NAMALWA (cell line): ENCODE measurements at regions not wholly inside any gene's neighbourhood (a gene's known extent, or its start where the extent isn't known, plus 50 kb on each side); places are given as distances from the start of the nearest gene placed in this dataset.

ENCODE experiments used
- DNase-seq: peaks from one replicate; pipeline ENCODE4 v3.0.0-alpha.2; 2015; ENCODE audit warnings: low spot score

DNA sequence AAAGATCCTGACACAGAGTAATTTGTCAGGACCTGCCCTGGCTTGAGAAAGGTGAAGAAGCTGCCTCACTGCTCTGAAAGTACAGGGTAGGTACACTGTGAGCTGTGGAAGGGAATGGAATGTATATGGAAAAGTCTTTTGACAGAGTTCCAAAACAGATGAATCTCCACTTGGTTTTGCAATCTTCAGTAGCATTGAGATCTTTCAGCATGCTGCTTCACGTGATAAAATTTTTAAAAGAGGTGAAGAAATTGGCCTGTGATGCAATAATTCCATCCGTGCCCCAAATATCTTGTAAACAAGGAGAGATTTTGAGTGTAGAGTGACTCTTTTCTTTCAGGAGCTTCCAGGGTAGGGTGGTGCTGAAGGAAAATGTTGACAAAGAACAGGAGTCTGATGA is 123.1 kb downstream of the OSR1 start:
- no peak for DNase-seq

DNA sequence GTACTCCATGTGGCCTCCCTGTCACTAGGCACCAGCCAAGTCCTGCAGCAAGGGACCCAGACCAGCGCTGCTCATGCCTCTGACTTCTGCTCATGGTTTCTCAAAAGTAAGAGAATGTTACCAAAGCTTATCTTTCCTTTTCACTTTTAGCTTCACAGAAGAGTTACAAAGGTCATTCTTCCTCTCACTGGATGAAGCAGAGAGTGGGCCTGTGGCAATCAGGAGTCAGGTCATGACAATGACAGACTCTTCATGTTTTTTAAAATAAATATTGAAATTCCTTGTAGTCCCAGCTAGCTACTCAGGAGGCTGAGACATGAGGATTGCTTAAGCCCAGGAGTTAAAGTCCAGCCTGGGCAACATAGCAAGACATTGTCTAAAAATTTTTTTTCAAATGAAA is 126.1 kb downstream of the OSR1 start:
- no peak for DNase-seq

GRCh38 chr2:19231625-19232024 is 126.8 kb downstream of the OSR1 start:
- DNase-seq: no peak

DNA sequence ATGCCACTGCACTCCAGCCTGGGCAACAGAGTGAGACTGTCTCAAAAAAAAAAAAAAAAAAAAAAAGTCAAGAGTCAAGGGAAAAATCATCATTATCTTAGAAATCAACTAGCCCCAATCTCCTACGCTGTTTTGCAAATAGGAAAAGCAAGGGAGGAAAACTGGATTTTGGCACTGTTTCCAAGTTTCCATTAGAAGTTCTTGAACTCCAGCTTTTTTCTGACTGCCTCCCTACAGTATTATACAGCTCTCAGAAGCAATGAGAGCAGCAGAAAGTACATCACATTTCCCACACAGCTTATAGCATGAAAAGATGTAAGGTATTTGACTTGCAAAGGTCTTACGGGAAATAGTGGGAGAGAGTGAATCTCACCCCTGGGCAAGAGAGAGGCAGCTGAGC is 127.8 kb downstream of the OSR1 start:
- no peak for DNase-seq

DNA sequence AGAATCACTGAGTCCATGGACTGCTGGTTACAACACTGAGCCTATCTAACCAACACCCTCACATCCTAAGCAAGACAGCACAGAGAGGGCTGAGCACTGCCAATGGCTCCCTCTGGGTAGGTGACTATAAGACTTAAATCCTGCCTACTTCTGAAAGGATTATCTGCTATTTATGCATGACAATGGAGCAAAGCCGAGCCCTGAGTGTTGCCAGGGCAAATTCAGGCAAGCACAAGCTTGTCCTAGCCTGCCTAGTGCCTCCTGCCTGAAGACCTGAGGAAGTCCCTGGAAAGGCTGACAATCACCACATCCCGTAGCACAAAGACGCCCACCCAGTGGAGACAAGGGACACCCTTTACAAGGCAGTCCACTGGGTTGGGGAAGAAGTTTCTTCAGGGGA is 129.7 kb downstream of the OSR1 start:
- DNase-seq: no peak

DNA sequence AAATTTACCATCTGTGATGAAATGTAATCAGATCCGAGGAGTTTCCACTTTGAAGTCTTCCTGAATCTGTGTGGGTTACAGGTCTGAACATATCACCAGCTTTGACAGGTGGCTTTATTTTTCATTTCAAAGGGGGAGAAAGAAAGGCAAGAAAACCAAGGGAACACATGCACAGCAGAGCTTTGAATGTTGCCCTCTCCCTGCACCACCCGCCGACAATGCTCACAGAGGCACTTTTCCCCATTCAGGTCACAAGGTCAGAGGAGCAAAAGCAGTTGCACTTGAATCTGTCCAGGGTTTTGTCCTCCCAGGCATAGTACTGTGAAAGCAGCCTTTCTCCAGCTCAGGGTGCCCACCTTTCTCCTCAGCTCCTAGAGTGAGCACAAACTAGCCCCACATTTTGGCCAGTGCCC is 130.2 kb downstream of the OSR1 start:
- DNase-seq: no peak

GRCh38 chr2:19226871-19227270 is 131.6 kb downstream of the OSR1 start:
- DNase-seq: no peak

DNA sequence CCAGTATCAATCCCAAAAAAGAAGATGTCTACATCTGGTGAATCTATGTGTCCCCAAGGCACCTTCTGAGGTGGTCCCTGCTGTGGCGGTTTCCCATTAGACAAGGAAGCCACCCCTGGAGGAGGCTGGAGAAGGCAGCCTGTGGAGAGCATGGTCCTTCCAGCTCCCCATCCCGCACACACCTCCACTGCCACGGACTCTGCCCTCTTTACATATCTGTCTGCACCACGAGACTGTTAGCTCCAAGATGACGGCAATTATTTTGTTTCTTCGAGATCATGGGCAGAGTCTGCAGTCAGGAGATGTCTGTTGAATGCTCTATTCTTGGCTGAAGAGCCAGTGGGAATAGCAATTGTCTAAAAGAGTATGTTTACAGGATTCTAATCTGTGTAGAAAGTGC is 132.0 kb downstream of the OSR1 start:
- no peak for DNase-seq

DNA sequence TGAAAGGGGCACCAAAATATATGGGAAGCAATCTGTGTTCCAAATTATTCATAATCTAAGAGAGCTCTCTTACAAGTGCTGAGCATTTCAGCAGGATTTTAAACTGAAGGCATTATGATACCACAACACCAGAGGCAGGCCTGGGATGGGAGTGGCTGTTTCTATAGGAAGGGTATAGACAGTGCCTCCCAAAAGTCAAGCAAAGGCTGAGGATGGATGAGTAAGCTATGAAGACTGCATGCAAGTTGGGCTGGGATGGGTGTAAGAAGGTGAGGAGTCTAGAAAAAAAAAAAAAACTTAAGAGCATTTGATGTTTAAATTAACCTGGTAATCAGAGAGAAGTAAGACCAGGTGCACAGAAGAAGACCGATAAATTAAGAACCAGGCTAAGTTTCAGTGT is 132.5 kb downstream of the OSR1 start:
- no peak for DNase-seq

DNA sequence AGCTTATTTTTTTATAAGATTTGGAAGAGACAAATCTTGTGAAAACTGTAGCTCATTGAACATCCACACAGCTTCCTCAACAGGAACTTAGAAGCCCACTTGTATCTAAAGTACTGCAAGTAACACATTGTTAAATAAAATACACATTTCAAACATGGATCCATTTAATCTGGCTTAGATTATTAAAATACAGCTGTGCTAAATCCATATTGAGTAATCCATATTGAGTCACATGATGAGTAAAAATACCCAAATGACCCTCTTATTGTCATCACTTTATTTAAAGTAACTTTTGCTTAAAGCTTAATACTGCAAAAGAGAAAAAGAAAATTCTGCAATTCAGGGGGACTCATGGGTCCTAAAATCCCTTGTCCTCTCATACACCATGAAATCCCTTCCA is 133.3 kb downstream of the OSR1 start:
- no peak for DNase-seq

DNA sequence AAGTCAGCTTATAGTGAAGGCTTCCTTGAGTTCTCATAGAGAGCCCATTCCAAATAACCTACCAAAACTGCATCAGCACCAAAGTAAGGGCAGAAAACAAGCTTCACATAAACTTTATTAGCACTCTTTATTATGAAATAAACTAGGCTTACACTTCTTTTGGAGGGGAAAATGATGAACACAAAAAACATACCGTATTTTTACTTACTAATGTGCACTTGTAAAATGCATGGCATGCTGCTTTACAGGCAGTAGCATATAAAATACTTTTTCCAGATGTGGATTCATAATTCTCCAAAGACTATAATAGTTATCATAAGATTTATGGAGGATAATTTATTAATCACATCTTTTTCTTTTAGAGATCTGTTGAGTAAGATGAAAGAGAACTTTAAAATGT is 133.9 kb downstream of the OSR1 start:
- DNase-seq: no peak

DNA sequence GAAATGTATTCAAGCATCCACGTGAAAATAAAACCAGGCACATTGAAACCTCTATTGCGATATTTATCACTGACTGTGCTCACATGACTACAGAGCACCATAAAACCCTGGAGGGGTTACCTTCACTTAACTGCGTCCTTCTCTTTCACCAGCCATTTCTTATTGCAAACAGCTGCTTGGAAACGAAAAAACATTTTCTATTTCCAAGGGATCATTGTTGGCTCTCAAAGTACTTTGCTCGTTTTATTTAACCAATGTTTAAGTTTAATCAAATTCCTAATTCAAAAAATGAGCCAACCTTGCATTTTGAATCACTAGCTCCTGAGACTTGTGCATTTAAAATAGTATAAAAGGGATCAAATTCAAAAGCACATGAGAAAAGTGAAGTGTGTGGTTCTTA is 134.4 kb downstream of the OSR1 start:
- no peak for DNase-seq

DNA sequence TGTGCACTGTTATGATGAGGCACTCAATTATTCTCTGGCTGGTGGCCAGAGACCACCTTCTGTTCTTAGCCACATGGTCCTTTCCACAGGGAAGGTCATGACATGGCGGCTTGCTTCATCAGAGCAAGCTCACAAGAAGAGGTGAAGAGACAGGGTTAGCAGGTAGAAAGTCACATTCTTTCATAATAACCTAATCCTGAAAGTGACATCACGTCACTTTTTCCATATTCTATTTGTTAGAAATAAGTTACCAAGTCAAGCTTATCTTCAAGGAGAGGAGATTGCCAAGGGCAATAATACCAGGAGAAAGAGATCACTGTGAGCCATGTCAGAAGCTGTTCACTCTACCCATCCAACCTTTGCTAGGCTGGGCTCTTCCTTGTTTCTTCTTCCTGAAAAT is 139.4 kb downstream of the OSR1 start:
- no peak for DNase-seq

DNA sequence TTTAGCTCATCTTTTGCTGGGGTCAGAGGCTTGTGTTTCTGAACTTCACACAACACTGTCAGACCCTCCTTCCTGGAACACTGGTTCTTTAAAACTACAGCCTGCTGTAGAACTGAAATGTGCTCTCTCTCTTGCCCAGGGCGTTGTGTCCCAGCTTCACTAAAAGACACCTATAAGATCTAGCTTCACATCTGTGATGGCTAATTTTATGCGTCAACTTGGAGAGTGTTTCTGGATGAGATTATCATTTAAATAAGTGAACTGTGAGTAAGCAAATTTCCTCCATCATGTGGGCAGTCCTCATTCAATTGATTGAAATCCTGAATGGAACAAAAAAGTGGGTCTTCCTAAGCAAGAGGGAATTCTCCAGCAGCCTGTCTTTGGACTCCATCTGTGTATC is 140.3 kb downstream of the OSR1 start:
- DNase-seq: no peak

DNA sequence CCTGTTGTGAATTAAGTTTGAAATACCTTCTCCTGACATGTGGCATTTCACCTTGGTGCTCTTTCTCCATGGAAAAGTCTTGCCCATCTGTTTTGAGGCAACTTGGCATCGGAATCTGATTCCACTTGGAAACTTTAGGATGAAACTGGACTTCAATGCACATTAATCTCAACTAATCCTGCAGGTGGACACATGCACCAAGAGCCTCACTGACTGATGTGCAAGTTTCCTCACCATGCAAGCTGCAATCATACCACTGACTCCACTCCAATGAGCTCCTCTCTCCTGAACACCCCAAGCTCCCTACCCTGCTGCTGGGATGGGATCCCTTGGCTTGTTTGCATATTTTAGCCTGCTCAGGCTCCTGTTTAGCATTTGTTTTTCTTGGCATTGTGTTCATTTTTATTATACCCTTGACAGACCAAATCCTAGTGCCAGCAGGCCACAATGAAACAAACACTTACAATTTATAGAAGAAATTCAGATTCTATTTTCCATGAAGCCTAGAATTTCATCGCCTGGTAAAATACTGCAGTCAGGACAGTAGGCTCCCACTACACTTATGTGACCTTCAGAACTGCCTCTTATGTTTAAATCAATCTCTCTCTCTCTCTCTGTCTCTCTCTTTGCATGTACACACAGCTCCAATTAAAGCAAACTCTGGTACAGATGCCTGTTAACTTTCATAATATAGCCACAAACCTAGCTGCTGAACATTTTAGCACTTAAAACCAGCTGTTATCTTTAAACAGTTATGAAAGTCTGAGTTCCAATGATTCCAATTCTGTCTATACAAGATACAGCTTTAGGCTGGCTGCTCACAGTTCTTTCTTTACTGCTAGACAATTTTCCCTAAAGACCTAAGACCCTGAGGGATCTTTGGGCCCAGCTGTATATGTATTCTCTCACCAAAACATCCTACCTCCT is 141.5 kb downstream of the OSR1 start:
- DNase-seq: no peak

DNA sequence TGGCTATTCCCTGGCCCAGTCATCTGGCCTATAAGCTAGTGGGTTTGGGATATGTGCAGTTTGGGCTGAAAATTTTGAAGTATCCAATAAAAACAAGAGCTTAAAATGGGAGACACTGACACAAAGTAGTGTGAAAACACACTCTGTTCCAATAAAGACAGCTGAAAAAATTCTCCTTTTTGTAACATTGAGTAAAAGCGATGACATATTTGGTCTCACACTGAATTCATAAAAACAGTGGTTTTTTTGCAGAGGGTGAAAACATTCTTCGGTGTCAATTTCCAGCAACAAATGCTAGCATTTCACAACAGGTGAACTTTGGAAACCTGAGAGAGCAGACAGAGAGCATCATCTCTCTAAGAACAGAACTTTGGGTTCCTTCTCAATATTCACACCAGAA is 142.2 kb downstream of the OSR1 start:
- no peak for DNase-seq

GRCh38 chr2:19214682-19215391 is 143.6 kb downstream of the OSR1 start:
- DNase-seq: no peak

GRCh38 chr2:19209575-19210341 is 148.7 kb downstream of the OSR1 start:
- DNase-seq: no peak

DNA sequence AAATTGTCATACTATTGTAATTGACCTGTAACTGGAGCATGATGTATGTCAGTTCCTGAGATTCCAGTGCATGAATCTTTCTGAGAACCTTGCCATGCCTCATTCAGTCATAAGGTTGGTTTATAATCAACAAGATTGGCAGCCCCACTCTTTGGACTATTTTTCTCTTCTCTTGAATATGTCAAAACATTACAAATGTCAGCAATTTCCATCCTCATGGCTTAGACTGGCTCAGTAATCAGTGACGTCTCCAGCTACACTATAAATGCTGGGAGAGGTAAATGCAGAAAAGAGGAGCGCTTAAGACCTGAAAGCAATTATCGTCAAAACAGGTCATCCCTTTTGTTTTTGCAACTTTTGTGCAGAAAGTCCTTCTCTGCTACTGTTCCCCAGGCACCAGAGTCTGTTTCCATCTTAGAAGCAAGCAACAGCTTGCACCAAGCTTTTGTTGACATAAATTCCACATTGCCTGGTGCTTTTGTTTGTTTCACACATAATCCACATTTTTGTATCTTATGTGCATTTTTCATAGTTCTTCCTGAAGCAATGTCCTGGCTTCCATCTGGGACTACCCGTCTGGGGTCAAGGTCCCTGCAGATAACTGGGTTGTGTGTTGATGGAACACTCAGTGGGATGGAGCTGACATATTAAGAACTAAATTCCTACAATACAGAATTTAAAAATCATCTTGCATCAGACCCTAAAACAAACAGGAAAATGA is 149.8 kb downstream of the OSR1 start:
- DNase-seq: no peak

DNA sequence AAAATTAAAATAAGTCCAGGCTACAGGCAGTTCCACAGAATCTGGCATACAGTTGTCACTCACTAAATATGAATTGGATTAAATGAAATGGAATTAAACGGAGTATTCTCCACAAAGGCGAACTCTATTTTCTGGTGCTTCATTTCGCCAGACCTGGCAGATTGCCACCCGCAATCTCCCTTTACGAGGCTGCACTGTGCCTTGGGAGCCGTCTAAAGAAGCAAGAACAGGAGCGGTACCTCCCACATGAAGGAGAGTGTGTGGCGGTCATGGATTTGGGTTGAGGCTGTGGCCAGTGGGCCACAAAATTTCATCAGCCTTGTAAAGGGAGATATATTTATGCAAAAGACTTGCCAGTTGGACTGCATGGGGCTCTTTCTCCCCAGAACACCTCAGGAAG is 151.0 kb downstream of the OSR1 start:
- DNase-seq: no peak

- no peak for DNase-seq
Measured at GRCh38 chr2:19205983-19206533, 152.4 kb downstream of the OSR1 start.

GRCh38 chr2:19203866-19204265 is 154.6 kb downstream of the OSR1 start:
- no peak for DNase-seq
